ENCODE measurements at regions not wholly inside any gene's neighbourhood (a gene's known extent, or its start where the extent isn't known, plus 50 kb on each side); places are given as distances from the start of the nearest gene placed in this dataset.

DNA sequence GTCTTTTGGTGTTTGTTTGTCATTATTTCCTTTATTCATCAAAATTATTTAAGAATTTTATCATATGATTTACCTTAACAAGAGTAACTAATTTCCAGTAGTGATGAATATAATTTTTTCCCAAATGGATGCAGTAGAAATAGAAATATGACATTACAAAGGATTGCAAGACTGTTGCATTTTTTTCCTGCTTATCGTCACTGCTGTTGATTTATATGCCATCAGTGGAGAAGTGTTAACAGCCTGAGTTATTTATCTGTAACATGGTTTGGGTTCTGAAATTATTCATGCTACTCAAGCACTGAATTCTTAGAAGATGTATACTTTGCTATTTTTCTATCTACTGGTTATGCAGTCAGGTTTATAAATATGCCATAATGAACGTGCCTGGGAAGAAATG lies 68.6 kb downstream of the TMEM100 start:
- TF ChIP-seq POLR2AphosphoS5 (IDR thresholded peaks at IDR 0.05): no peak
- no peak for TF ChIP-seq POLR2A (IDR thresholded peaks at IDR 0.05)
- no peak for TF ChIP-seq CTCF (IDR thresholded peaks at IDR 0.05)
- no peaks in the 10 kb centered on the region for H3K9me3 ChIP-seq
- H3K4me3 ChIP-seq: no peak overlapping the region
- DNase-seq (ENCODE audit: low spot score in 2 of 2): no peak
- no peaks in the 10 kb centered on the region for H3K36me3 ChIP-seq
- intact Hi-C loops (cut with DNase I; ENCODE audit: low total_unique reads): no loop called here
- no peaks in the 10 kb centered on the region for H3K27me3 ChIP-seq
- H3K4me1 ChIP-seq: no peaks in the 10 kb centered on the region
- no peak overlapping the region for H3K27ac ChIP-seq

GRCh38 chr17:55652825-55653224 lies 69.8 kb downstream of the TMEM100 start:
- Histone ChIP-seq H3K36me3 (no peaks in the 10 kb centered on the region), H3K27me3 (no peaks in the 10 kb centered on the region), H3K4me3 (no peak overlapping the region), H3K4me1 (no peaks in the 10 kb centered on the region), H3K9me3 (no peaks in the 10 kb centered on the region), H3K27ac (no peak overlapping the region)
- DNase-seq (ENCODE audit: low spot score in 2 of 2): no peak
- intact Hi-C loops (cut with DNase I; ENCODE audit: low total_unique reads): no loop called here
- TF ChIP-seq POLR2A (IDR thresholded peaks at IDR 0.05) (no peak), CTCF (IDR thresholded peaks at IDR 0.05) (no peak), POLR2AphosphoS5 (IDR thresholded peaks at IDR 0.05) (no peak)

GRCh38 chr17:55652114-55652823 lies 70.4 kb downstream of the TMEM100 start:
- DNase-seq (ENCODE audit: low spot score in 2 of 2): no peak
- no peaks in the 10 kb centered on the region for H3K4me1 ChIP-seq
- no peak overlapping the region for H3K27ac ChIP-seq
- no peak overlapping the region for H3K4me3 ChIP-seq
- H3K36me3 ChIP-seq: no peaks in the 10 kb centered on the region
- no peaks in the 10 kb centered on the region for H3K27me3 ChIP-seq
- no peaks in the 10 kb centered on the region for H3K9me3 ChIP-seq
- intact Hi-C loops (cut with DNase I; ENCODE audit: low total_unique reads): no loop called here
- no peak for TF ChIP-seq POLR2A (IDR thresholded peaks at IDR 0.05)
- no peak for TF ChIP-seq CTCF (IDR thresholded peaks at IDR 0.05)
- no peak for TF ChIP-seq POLR2AphosphoS5 (IDR thresholded peaks at IDR 0.05)

GRCh38 chr17:55649957-55650597 lies 72.6 kb downstream of the TMEM100 start:
- intact Hi-C loops (cut with DNase I; ENCODE audit: low total_unique reads): no loop called here
- Histone ChIP-seq H3K27me3 (no peaks in the 10 kb centered on the region), H3K9me3 (no peaks in the 10 kb centered on the region), H3K4me3 (no peak overlapping the region), H3K36me3 (no peaks in the 10 kb centered on the region), H3K4me1 (no peaks in the 10 kb centered on the region), H3K27ac (no peak overlapping the region)
- no peak for DNase-seq (ENCODE audit: low spot score in 2 of 2)
- TF ChIP-seq CTCF (IDR thresholded peaks at IDR 0.05) (no peak), POLR2A (IDR thresholded peaks at IDR 0.05) (no peak), POLR2AphosphoS5 (IDR thresholded peaks at IDR 0.05) (no peak)

- H3K27ac ChIP-seq: no peak overlapping the region
- no peak overlapping the region for H3K4me3 ChIP-seq
- H3K4me1 ChIP-seq: no peaks in the 10 kb centered on the region
- no peak for TF ChIP-seq CTCF (IDR thresholded peaks at IDR 0.05)
- no peak for TF ChIP-seq POLR2AphosphoS5 (IDR thresholded peaks at IDR 0.05)
- no peak for TF ChIP-seq POLR2A (IDR thresholded peaks at IDR 0.05)
- no peaks in the 10 kb centered on the region for H3K27me3 ChIP-seq
- no peaks in the 10 kb centered on the region for H3K36me3 ChIP-seq
- no peak for DNase-seq (ENCODE audit: low spot score in 2 of 2)
- H3K9me3 ChIP-seq: no peaks in the 10 kb centered on the region
- intact Hi-C loops (cut with DNase I; ENCODE audit: low total_unique reads): no loop called here
These were observed 74.6 kb downstream of the TMEM100 start for GRCh38 chr17:55648086-55648485.

All from breast epithelium (tissue), 4 donors.